ENCODE measurements at regions not wholly inside any gene's neighbourhood (a gene's known extent, or its start where the extent isn't known, plus 50 kb on each side); places are given as distances from the start of the nearest gene placed in this dataset.

DNA sequence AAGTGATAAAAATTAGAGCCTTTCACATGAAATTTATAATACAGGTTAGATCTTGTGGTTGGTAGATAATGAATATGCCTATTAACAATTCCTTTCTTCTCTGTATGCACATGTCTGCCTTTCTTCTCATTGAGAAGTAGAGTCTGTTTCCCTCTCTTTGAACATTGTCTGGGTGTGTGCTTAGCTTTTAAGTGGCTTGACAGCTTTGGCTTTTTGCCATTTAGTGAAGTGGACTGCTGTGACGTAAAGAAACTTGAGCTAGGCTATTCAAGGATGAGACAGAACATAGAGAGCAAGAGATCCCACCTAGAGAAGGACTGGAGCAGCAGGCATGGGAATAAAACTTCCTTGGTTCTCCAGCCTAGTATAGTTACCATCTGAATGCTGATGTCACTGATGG, 996.7 kb upstream of the CELF2 start:
- no peak overlapping the region for H2AK9ac ChIP-seq (replicated peaks; ENCODE audit: low read depth, low read length, poor library complexity)
- H3K18ac ChIP-seq (ENCODE audit: low read depth, low read length) = no peak overlapping the region
- H2AK5ac ChIP-seq (ENCODE audit: low read depth, low read length) = no peak overlapping the region
- no TSS peak for BruUV-seq (replicated peaks)
- DNase-seq = no peak
- H3K27me3 ChIP-seq (ENCODE audit: control insufficient read depth, insufficient read depth, low read length) = no peaks in the 10 kb centered on the region
- ChIA-PET POLR2A (ENCODE audit: unreplicated experiment) (no interaction called here), CTCF (interaction anchor here (0.5 kb wide), 1 partner anchor 84 kb away, joined by 3 read pairs; no protein-coding TSS in a partner anchor)
- H3K4me3 ChIP-seq (ENCODE audit: insufficient read depth, low read depth, low read length) = no peak overlapping the region
- H3K4ac ChIP-seq (ENCODE audit: low read depth, low read length) = no peak overlapping the region
- no peaks in the 10 kb centered on the region for H4K20me1 ChIP-seq (ENCODE audit: insufficient read depth, low read length)
- dilution Hi-C loops (cut with HindIII; ENCODE audit: low sequenced_read_pairs, unreplicated experiment) = no loop called here
- H3K4me2 ChIP-seq (ENCODE audit: low read depth, low read length) = no peak overlapping the region
- no peak overlapping the region for H4K8ac ChIP-seq (ENCODE audit: low read depth in 2 of 2, low read length in 2 of 2)
- H3K27ac ChIP-seq (ENCODE audit: insufficient read depth, low read length) = no peak overlapping the region
- H2AFZ ChIP-seq (replicated peaks; ENCODE audit: low read length, poor library complexity) = no peak overlapping the region
- in situ Hi-C loops (cut with MboI; ENCODE audit: low sequenced_read_pairs) = no loop called here
- no peaks in the 10 kb centered on the region for H3K79me1 ChIP-seq (ENCODE audit: low read depth in 1 of 2, low read length in 2 of 2)
- H4K5ac ChIP-seq (ENCODE audit: low read depth, low read length) = no peak overlapping the region
- H3K9me3 ChIP-seq (ENCODE audit: control insufficient read depth, insufficient read depth, low read length) = no peaks in the 10 kb centered on the region
- no peak overlapping the region for H3K56ac ChIP-seq (ENCODE audit: extremely low read depth, insufficient read depth, low read length)
- H2BK120ac ChIP-seq (ENCODE audit: low read depth, low read length) = no peak overlapping the region
- H4K91ac ChIP-seq (ENCODE audit: insufficient read depth, low read depth, low read length) = no peak overlapping the region
- H2BK5ac ChIP-seq (ENCODE audit: low read depth, low read length, poor library complexity, severe bottlenecking) = no peak overlapping the region
- no peaks in the 10 kb centered on the region for H3K9me1 ChIP-seq (ENCODE audit: insufficient read depth, low read length)
- H3K23ac ChIP-seq (ENCODE audit: low read depth, low read length) = no peak overlapping the region
- H2BK15ac ChIP-seq (ENCODE audit: low read depth, low read length) = no peak overlapping the region
- H3K14ac ChIP-seq (replicated peaks; ENCODE audit: low read depth, low read length) = no peak overlapping the region
- no peak for ATAC-seq (ENCODE audit: low read depth)
- TF ChIP-seq BHLHE40 (IDR thresholded peaks at IDR 0.05; ENCODE audit: low read depth, low read length) = no peak
- no peak for TF ChIP-seq MAFK (IDR thresholded peaks at IDR 0.05; ENCODE audit: low read depth, low read length)
- TF ChIP-seq RAD21 (IDR thresholded peaks at IDR 0.05; ENCODE audit: low read length) = no peak
- no peaks in the 10 kb centered on the region for H3K36me3 ChIP-seq (ENCODE audit: control insufficient read depth, insufficient read depth, low read length)
- no CpG with 5 or more reads among the region's 1 CpG for WGBS, 2 experiments (ENCODE audit: extremely low coverage in 2 of 2, insufficient read length in 1 of 2)
- intact Hi-C loops (cut with micrococcal nuclease) = no loop called here
- H3K9ac ChIP-seq (ENCODE audit: low read depth, low read length) = no peak overlapping the region
- H2BK20ac ChIP-seq (ENCODE audit: low read depth, low read length) = no peak overlapping the region
- no peaks in the 10 kb centered on the region for H3K4me1 ChIP-seq (ENCODE audit: control insufficient read depth, insufficient read depth, low read length)

All from IMR-90 (cell line).